Astrocyte (in vitro differentiated cells and primary cell): ENCODE measurements at regions not wholly inside any gene's neighbourhood (a gene's known extent, or its start where the extent isn't known, plus 50 kb on each side); places are given as distances from the start of the nearest gene placed in this dataset.
"Not testable (repeated sequence)": the region's sequence is repeated elsewhere in the genome, so short reads cannot be mapped to it uniquely, and the experiment has no call there.

Experiments
- CTCF ChIP-seq: IDR thresholded peaks from 2 replicates; pipeline ENCODE4 v1.5.1; 2011; ENCODE audit warnings: low read depth, mild to moderate bottlenecking, inconsistent platforms, low read length, moderate library complexity; ENCODE audit not compliant: insufficient read depth
- EZH2 ChIP-seq: IDR thresholded peaks from 2 replicates; pipeline ENCODE4 v1.6.1; 2012; ENCODE audit warnings: mild to moderate bottlenecking, low read length, inconsistent platforms; ENCODE audit not compliant: insufficient read depth

- TF ChIP-seq CTCF, EZH2: not testable (repeated sequence)
Observed at GRCh38 chr2:111439237-111439636, 318.5 kb downstream of the BCL2L11 start.
